DOHH2 (cell line): ENCODE measurements at regions not wholly inside any gene's neighbourhood (a gene's known extent, or its start where the extent isn't known, plus 50 kb on each side); places are given as distances from the start of the nearest gene placed in this dataset.

ENCODE experiments used
- EZH2phosphoT487 ChIP-seq: fragments of 200-600 bp; sonication (generic); IDR thresholded peaks from 2 replicates; pipeline ENCODE4 v1.6.1; 2017; ENCODE audit warnings: borderline replicate concordance, mild to moderate bottlenecking, antibody characterized with exemption, low read length, moderate library complexity, mixed read lengths
- TF ChIP-seq, protein P1 (sequence below): fragments of 200-600 bp; sonication (generic); IDR thresholded peaks from one replicate; pipeline ENCODE4 v1.5.1; 2014; ENCODE audit warnings: antibody characterized with exemption, mild to moderate bottlenecking, low read depth, low read length; ENCODE audit not compliant: poor library complexity, severe bottlenecking

DNA sequence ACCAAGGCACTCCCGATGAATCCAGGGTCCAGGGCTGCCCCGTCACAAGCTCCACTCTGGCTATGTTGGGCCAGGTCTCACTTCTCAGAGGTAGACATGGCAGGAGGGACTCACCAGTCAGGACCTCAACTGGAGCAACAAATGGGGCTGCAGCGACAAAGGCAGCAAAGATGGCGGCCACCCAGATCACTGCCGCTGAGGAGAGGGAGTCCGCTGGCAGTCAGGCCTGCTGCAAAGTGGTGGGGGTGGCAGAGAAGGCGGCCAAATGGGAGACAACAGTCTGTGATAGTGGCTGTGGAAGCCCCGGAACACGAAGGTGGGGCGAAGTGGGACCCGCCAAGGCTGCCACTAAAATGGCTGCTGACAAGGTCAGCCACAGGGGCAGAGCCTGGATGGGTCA, 143.3 kb upstream of the RADX start:
- TF ChIP-seq, protein P1, sequence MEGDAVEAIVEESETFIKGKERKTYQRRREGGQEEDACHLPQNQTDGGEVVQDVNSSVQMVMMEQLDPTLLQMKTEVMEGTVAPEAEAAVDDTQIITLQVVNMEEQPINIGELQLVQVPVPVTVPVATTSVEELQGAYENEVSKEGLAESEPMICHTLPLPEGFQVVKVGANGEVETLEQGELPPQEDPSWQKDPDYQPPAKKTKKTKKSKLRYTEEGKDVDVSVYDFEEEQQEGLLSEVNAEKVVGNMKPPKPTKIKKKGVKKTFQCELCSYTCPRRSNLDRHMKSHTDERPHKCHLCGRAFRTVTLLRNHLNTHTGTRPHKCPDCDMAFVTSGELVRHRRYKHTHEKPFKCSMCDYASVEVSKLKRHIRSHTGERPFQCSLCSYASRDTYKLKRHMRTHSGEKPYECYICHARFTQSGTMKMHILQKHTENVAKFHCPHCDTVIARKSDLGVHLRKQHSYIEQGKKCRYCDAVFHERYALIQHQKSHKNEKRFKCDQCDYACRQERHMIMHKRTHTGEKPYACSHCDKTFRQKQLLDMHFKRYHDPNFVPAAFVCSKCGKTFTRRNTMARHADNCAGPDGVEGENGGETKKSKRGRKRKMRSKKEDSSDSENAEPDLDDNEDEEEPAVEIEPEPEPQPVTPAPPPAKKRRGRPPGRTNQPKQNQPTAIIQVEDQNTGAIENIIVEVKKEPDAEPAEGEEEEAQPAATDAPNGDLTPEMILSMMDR = no peak
- TF ChIP-seq EZH2phosphoT487 = no peak
